C4-2B (cell line): ENCODE measurements at regions not wholly inside any gene's neighbourhood (a gene's known extent, or its start where the extent isn't known, plus 50 kb on each side); places are given as distances from the start of the nearest gene placed in this dataset.

ENCODE experiments used
- H3K27ac ChIP-seq: fragments of 450-650 bp; 2 replicates; pipeline ENCODE4 v1.5.1; 2017
- ZFX ChIP-seq: fragments of 450-650 bp; IDR thresholded peaks from 2 replicates; pipeline ENCODE4 v1.6.1; 2017
- TF ChIP-seq, protein P1 (sequence below): fragments of 450-650 bp; conservative IDR thresholded peaks from 2 replicates; pipeline ENCODE4 v1.5.1; 2017; ENCODE audit warnings: mild to moderate bottlenecking

GRCh38 chr2:224308272-224308911, 93.5 kb downstream of the FAM124B start:
- no peak overlapping the region for H3K27ac ChIP-seq
- TF ChIP-seq, protein P1, sequence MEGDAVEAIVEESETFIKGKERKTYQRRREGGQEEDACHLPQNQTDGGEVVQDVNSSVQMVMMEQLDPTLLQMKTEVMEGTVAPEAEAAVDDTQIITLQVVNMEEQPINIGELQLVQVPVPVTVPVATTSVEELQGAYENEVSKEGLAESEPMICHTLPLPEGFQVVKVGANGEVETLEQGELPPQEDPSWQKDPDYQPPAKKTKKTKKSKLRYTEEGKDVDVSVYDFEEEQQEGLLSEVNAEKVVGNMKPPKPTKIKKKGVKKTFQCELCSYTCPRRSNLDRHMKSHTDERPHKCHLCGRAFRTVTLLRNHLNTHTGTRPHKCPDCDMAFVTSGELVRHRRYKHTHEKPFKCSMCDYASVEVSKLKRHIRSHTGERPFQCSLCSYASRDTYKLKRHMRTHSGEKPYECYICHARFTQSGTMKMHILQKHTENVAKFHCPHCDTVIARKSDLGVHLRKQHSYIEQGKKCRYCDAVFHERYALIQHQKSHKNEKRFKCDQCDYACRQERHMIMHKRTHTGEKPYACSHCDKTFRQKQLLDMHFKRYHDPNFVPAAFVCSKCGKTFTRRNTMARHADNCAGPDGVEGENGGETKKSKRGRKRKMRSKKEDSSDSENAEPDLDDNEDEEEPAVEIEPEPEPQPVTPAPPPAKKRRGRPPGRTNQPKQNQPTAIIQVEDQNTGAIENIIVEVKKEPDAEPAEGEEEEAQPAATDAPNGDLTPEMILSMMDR = no peak
- no peak for TF ChIP-seq ZFX

DNA sequence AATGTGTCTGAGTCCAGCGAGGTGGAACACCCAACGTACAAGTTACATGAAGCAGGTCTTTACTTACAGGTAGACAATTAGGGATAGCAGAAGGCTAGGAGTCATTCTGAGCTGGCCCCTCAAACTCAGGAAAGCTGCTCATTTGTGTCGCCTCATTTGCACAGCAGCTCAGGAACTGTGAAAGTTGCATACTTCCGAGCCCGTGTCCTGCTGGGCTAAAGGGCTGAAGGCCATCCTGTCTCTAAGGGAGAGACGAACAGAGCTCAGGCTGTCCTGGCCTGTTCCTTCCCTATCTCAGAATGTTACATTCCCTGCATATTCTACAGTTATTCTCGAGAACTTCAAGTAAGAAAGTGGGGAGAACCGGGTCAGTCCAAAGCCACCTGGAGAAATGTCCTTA, 99.0 kb downstream of the FAM124B start:
- H3K27ac ChIP-seq = no peak overlapping the region
- TF ChIP-seq ZFX = no peak
- TF ChIP-seq, protein P1 = no peak

DNA sequence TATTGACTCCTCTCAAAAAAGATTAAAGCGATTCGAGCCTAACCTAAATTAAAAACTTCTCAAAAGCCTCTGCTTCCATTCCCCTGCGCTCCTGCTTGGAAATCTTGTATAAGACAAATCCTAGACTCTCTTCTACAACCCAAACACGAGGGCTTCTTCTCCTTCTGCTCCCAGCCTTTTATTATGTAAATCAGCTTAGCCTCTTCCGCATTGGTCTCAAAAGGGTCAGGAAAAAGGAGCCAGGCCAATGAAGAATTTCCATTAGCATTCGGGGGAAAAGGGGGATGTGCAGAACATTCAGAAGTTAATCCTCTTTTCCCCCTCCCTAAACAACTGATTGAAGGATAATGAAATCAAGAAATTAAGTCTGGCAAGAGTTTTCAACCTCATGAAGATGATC, 107.9 kb downstream of the FAM124B start:
- no peak overlapping the region for H3K27ac ChIP-seq
- TF ChIP-seq, protein P1 = no peak
- TF ChIP-seq ZFX = no peak

- H3K27ac ChIP-seq = no peak overlapping the region
- TF ChIP-seq ZFX = no peak
- TF ChIP-seq, protein P1 = no peak
Measured at GRCh38 chr2:224287531-224287930, 114.4 kb downstream of the FAM124B start.

GRCh38 chr2:224286923-224287322, 115.0 kb downstream of the FAM124B start:
- no peak overlapping the region for H3K27ac ChIP-seq
- TF ChIP-seq, protein P1 = no peak; the same call in 1 of the 2 replicates
- TF ChIP-seq ZFX = no peak

DNA sequence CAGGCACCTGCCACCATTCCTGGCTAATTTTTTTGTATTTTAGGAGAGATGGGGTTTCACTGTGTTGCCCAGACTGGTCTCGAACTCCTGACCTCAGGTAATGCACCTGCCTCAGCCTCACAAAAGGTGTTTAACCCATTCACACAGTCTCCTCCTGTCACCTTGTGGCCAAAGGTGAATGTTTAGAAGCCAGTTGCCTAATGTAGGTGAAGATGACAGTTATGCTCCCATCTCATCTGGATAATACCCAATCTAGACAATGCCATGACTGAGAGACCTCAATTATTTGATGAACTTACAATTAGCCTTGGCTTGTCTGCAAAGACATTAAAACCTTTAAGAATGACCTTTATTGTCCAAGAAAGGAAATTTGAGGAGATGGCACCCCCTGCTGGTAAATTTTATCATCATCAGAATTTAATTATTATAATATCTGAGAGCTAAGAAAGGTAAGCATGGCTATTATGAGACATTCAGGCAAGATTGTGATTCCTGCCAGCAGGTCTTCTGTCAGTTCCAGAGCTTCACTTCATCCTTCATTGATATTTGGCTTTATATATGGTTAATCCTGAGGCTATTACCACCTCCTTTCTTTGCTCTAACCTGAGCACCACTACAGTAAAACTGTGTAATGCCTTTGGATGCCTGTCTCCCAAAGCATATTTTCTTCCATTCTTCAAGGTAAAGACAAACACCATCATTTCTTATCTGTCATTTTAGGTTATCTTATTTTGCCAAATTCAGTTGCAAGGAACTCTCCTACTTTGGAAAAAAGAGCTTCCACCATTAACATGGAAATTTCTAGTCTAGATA, 117.6 kb downstream of the FAM124B start:
- H3K27ac ChIP-seq = no peak overlapping the region
- TF ChIP-seq, protein P1 = peak; percentile 88
- TF ChIP-seq ZFX = no peak

DNA sequence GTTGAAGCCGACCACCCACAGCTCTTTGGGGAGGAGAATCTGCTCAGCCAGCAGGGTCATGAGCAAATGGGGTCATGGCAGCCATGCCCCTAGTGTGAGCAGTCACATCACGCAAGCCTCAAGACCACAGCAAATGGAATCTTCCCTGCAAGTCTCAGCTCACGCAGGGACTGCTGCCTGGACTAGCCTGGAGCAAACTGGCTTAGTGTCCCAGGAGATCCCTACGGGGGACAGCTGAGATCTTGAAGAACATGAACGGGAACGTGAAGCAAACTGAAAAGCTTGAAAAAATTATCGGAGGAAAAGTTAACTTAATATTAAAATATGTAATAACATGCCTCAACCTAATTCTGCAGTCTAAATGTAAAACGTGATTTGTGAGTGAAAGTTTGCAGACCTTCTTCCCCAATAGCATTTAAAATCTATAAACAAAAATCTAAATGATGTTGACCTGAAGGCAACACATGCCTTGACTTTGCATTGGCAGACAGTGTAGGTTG, 118.4 kb downstream of the FAM124B start:
- no peak for TF ChIP-seq ZFX
- TF ChIP-seq, protein P1 = no peak
- no peak overlapping the region for H3K27ac ChIP-seq
